Adrenal gland (tissue), 5 donors: ENCODE measurements at regions not wholly inside any gene's neighbourhood (a gene's known extent, or its start where the extent isn't known, plus 50 kb on each side); places are given as distances from the start of the nearest gene placed in this dataset.

Experiments
- CTCF ChIP-seq, 6 experiments: fragments of 450-650 bp in 4 of 6; fragments of 200-600 bp in 2 of 6; sonication (generic) in 1 of 6; IDR thresholded peaks; 1 replicate in 5 of 6; 2 replicates in 1 of 6; pipeline versions ENCODE4 v1.5.1 to v1.8.0; 2016 to 2021; ENCODE audit warnings: antibody characterized with exemption in 6 of 6, mild to moderate bottlenecking in 2 of 6, moderate library complexity in 1 of 6
- POLR2A ChIP-seq, 2 donors: fragments of 450-650 bp; IDR thresholded peaks; one replicate each; pipeline ENCODE4 v1.6.1; 2017; ENCODE audit warnings: antibody characterized with exemption in 2 of 2, mild to moderate bottlenecking in 2 of 2, moderate library complexity in 1 of 2
- donor health status: DM: no; HTN: no; CAD: no.

- TF ChIP-seq CTCF (IDR thresholded peaks at IDR 0.05) (no peak), POLR2A (IDR thresholded peaks at IDR 0.05) (no peak)
Observed at GRCh38 chr12:88758176-88758575, 177.9 kb upstream of the KITLG start.
